ENCODE measurements at regions not wholly inside any gene's neighbourhood (a gene's known extent, or its start where the extent isn't known, plus 50 kb on each side); places are given as distances from the start of the nearest gene placed in this dataset.

- no peak for DNase-seq
Measured at GRCh38 chr6:164214066-164214465, 799.5 kb downstream of the QKI start.

- DNase-seq: no peak
Measured at GRCh38 chr6:164211254-164211653, 796.7 kb downstream of the QKI start.

- no peak for DNase-seq
Measured at GRCh38 chr6:164210783-164211182, 796.3 kb downstream of the QKI start.

GRCh38 chr6:164210323-164210722 lies 795.8 kb downstream of the QKI start:
- no peak for DNase-seq

- DNase-seq: no peak
Measured at GRCh38 chr6:164208371-164208770, 793.9 kb downstream of the QKI start.

- no peak for DNase-seq
Measured at GRCh38 chr6:164206807-164207423, 792.4 kb downstream of the QKI start.

- no peak for DNase-seq
Measured at GRCh38 chr6:164200071-164200470, 785.6 kb downstream of the QKI start.

- no peak for DNase-seq
Measured at GRCh38 chr6:164195942-164196281, 781.4 kb downstream of the QKI start.

GRCh38 chr6:164195278-164195941 lies 780.9 kb downstream of the QKI start:
- no peak for DNase-seq

- DNase-seq: no peak
Measured at GRCh38 chr6:164188861-164189260, 774.3 kb downstream of the QKI start.

GRCh38 chr6:164185471-164185871 lies 771.0 kb downstream of the QKI start:
- no peak for DNase-seq

GRCh38 chr6:164184410-164184809 lies 769.9 kb downstream of the QKI start:
- no peak for DNase-seq

GRCh38 chr6:164183556-164184123 lies 769.1 kb downstream of the QKI start:
- no peak for DNase-seq

GRCh38 chr6:164178679-164179332 lies 764.3 kb downstream of the QKI start:
- DNase-seq: no peak

- DNase-seq: no peak
Measured at GRCh38 chr6:164169355-164169754, 754.8 kb downstream of the QKI start.

GRCh38 chr6:164168595-164168994 lies 754.1 kb downstream of the QKI start:
- no peak for DNase-seq

- DNase-seq: no peak
Measured at GRCh38 chr6:164167873-164168405, 753.4 kb downstream of the QKI start.

GRCh38 chr6:164166996-164167395 lies 752.5 kb downstream of the QKI start:
- DNase-seq: no peak

- no peak for DNase-seq
Measured at GRCh38 chr6:164166515-164166914, 752.0 kb downstream of the QKI start.

- no peak for DNase-seq
Measured at GRCh38 chr6:164164876-164165275, 750.4 kb downstream of the QKI start.

- DNase-seq: no peak
Measured at GRCh38 chr6:164163239-164163638, 748.7 kb downstream of the QKI start.

- no peak for DNase-seq
Measured at GRCh38 chr6:164159061-164159460, 744.5 kb downstream of the QKI start.

- DNase-seq: no peak
Measured at GRCh38 chr6:164154588-164154987, 740.1 kb downstream of the QKI start.
